Left lobe of liver (tissue), 2 donors: ENCODE measurements at regions not wholly inside any gene's neighbourhood (a gene's known extent, or its start where the extent isn't known, plus 50 kb on each side); places are given as distances from the start of the nearest gene placed in this dataset.
"Not testable (repeated sequence)": the region's sequence is repeated elsewhere in the genome, so short reads cannot be mapped to it uniquely, and the experiment has no call there.

ENCODE experiments used
- ATAC-seq: fragments of 200-7000 bp; cut with Tn5 transposase; one replicate; pipeline ENCODE4 v1.9.1; 2020; ENCODE audit warnings: mild to moderate bottlenecking, moderate library complexity
- DNase-seq: peaks from one replicate; pipeline ENCODE4 v3.0.0-alpha.2; 2020; ENCODE audit warnings: low spot score
- donor health status: DM: no; HTN: no; CAD: no; lungs with moderate emphysema.
- donor health status: DM: no; HTN: yes; CAD: no.

GRCh38 chrX:128653524-128654060 is 601.4 kb upstream of the ACTRT1 start:
- DNase-seq (no peak), ATAC-seq (no peak)

- no peak for DNase-seq
- ATAC-seq = no peak
These were observed 598.1 kb upstream of the ACTRT1 start for GRCh38 chrX:128650326-128650725.

DNA sequence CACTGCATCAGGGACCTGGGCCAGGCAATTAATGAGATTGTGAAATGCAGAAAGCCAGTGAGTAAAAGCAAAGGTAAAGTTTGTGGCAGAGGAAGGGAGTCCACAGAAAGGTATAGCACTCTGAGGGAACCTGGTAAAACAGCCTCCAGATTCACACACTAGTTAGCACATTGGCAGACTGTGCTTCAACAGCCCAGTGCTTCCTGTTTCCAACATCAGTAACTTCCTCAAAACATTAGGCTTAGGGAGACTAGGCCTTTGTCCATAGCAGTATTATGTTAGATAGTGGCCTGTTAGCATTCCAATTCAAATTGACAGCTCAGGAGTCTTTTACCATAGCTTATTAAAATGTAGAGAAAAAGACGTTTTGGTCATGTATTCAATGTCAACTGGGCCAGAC is 582.6 kb upstream of the ACTRT1 start:
- ATAC-seq = no peak
- DNase-seq = no peak

DNA sequence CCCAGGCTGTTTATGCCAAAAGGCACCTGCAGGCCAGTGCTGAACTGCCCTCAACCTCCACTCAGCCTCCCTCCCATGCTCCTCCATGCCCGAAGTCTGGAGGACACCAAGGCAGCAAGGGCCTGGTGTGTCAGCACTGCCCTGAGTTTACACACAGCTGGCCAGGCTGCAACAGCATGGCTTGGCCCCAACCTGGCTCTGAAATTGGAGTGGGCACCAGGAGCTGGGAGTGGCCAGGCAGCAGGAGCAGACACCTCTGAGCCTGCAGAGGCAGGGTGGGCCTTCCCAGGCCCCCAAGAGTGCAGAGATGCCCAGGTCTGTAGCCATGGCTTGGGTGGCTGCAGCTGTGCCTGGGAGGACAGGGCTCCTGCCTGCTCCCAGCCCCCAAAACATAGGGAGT is 571.2 kb upstream of the ACTRT1 start:
- ATAC-seq = no peak
- no peak for DNase-seq

- no peak for ATAC-seq
- DNase-seq = no peak
These were observed 570.1 kb upstream of the ACTRT1 start for GRCh38 chrX:128622296-128622695.

- ATAC-seq (no peak), DNase-seq (no peak)
These were observed 567.3 kb upstream of the ACTRT1 start for GRCh38 chrX:128619490-128619889.

GRCh38 chrX:128616933-128617332 is 564.7 kb upstream of the ACTRT1 start:
- no peak for ATAC-seq

GRCh38 chrX:128606817-128607216 is 554.6 kb upstream of the ACTRT1 start:
- ATAC-seq, DNase-seq: not testable (repeated sequence)

More at GRCh38 chrX:128616933-128617332, 564.7 kb upstream of the ACTRT1 start:
- DNase-seq = no peak

GRCh38 chrX:128606357-128606756 is 554.2 kb upstream of the ACTRT1 start:
- not testable (repeated sequence) for DNase-seq

GRCh38 chrX:128601706-128602105 is 549.5 kb upstream of the ACTRT1 start:
- no peak for ATAC-seq
- no peak for DNase-seq

More at GRCh38 chrX:128606357-128606756, 554.2 kb upstream of the ACTRT1 start:
- not testable (repeated sequence) for ATAC-seq

DNA sequence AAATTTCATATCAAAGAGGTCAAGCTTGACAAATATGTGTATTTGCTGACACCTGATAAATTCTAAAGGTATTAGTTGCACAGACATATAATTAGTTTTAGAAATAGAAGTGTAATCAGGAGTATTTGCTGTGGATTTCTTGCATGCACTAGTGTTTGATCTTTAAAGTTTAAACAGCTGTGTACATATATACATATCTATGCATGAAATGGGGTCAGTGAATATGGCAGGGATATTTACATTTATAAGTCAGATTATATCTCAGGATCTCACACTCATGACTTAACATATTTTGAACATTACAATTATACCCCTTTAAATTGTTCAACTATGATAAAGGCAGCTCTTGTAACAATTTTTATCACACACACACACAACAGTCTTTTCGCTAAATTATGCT is 547.4 kb upstream of the ACTRT1 start:
- no peak for DNase-seq

DNA sequence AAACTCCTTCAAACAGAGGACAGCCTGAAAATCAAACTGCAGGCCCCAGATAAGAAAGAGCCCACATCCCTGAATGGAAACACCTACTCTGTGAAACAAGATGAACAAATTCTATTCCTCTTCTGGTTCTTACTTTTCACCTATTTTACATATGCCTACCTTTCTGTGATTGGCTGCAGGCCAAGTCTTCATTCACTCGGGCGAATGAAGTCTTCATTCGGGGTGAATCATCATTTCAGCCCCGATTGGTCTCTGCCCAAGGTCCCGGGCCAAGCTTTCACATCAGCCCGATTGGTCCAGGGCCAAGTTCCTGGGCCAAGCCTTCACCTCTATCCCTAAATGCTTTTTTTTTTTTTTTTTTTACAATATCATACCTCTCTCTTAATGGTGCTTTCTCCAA is 529.8 kb upstream of the ACTRT1 start:
- ATAC-seq (no peak), DNase-seq (no peak)

More for the DNA sequence above, 547.4 kb upstream of the ACTRT1 start:
- ATAC-seq = no peak

DNA sequence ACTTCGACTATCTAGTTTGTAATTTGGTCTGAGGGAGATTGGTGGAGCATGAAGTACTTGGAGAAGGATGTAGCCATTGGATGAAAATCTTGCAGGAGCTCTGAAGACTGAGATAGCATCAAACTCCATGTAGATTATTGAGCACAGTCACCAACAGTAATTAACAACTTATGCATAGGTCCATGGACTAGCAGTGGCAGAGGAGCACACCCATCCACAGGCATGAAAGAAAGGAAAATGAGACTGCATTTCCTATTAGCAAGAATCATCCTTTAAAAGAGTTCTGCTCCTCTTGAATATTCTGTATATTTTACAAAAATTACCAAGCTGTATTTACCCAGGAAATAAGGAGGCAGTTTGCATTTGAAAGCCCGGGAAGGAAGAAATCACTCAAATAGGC is 529.4 kb upstream of the ACTRT1 start:
- DNase-seq = no peak
- no peak for ATAC-seq

DNA sequence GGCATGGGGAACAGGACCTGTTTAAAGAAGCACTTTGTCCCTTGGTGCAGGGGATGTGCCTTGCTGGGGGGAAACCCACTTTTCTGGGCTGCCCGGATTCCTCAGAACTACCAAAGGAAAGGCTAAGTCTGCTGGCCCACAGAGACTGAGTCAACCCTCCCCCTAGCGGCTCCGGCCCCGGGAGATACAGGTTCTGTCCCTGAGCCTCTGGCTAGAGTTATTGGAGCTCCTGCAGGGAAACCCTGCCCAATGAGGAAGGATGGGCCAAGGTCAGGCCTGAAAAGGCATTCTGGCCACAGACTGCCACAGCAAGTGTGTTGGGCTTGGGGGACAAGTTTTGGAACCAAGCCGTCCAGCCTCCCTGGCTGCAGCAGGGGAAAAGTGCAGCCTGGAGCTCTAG is 490.9 kb upstream of the ACTRT1 start:
- DNase-seq (no peak), ATAC-seq (no peak)

GRCh38 chrX:128518508-128518907 is 466.3 kb upstream of the ACTRT1 start:
- peak; percentile 68 for ATAC-seq
- no peak for DNase-seq

DNA sequence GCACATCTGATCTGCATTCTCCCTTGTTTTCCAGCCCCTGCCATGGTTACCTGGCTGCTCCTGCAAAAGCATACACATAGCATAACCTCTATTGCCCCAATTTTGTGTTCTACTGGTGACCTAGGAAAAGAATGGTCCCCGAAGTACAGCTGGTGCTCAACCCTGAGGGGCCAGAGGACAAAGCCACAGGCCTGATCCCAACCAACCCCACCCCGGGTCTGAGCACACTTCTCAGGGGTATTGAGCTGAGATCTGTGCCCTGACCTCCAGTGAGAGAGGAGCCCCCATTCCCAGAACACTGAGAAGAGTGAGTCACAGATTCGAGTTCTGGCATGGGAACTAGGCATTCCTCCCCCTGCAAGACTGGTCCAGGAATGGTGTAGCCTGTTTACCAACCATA is 465.5 kb upstream of the ACTRT1 start:
- ATAC-seq (no peak), DNase-seq (no peak)

GRCh38 chrX:128504496-128504895 is 452.3 kb upstream of the ACTRT1 start:
- ATAC-seq = no peak

DNA sequence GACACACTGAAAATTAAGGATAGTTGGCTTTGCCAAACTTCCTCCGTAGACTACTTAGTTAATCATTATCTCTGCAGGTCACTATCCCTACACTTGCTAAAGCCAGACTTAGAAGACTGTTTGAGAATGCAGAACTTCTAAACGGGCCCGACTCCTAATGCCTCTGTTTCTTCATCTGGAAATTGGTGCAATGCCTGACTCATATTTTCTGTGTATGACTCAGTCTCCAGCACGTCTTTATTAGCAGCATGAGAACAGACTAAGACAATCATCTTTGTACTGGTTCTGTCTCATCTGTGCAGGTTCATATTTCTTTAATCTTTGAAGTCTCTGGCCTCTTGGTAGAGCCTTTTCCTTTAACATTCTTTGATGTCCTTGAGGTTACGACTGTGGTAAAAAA is 411.9 kb upstream of the ACTRT1 start:
- ATAC-seq = peak; percentile 73

More at GRCh38 chrX:128504496-128504895, 452.3 kb upstream of the ACTRT1 start:
- DNase-seq = no peak

GRCh38 chrX:128460835-128461234 is 408.6 kb upstream of the ACTRT1 start:
- no peak for ATAC-seq
- DNase-seq = no peak

More for the DNA sequence above, 411.9 kb upstream of the ACTRT1 start:
- no peak for DNase-seq

DNA sequence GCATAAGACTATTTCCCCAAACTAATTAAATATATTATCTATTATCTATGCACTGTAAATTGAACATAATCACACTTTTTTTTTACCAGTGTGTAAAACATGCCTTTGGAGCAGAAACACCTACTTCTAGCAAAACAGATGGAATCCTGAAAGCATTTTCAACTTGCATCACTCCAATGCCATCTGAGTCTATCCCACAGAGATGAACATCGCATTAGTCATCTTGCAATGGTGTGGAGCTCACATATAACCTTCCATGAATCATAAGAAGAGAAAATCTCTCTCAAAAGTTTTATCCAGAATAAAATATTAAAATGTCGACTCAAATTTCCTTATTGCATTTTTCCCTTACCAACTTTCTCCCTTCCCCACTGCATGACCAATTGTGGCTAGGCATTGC is 406.7 kb upstream of the ACTRT1 start:
- no peak for DNase-seq
- no peak for ATAC-seq

- no peak for DNase-seq
- ATAC-seq = no peak
These were observed 405.5 kb upstream of the ACTRT1 start for GRCh38 chrX:128457674-128458073.

- no peak for DNase-seq
These were observed 387.0 kb upstream of the ACTRT1 start for GRCh38 chrX:128439159-128439558.

GRCh38 chrX:128438082-128438481 is 385.9 kb upstream of the ACTRT1 start:
- DNase-seq (no peak), ATAC-seq (no peak)

More at GRCh38 chrX:128439159-128439558, 387.0 kb upstream of the ACTRT1 start:
- ATAC-seq = peak; percentile 45
